Mesenchymal stem cell (in vitro differentiated cells and primary cell): ENCODE measurements at regions not wholly inside any gene's neighbourhood (a gene's known extent, or its start where the extent isn't known, plus 50 kb on each side); places are given as distances from the start of the nearest gene placed in this dataset.

Source experiments
- DNase-seq: peaks from one replicate; pipeline ENCODE4 v3.0.0-alpha.2; 2013
- H2AFZ ChIP-seq: one replicate; pipeline ENCODE4 v1.6.1; 2013; ENCODE audit warnings: low read depth, mild to moderate bottlenecking, control low read depth, inconsistent platforms, low read length, moderate library complexity
- H2AK5ac ChIP-seq: 2 replicates; pipeline ENCODE4 v1.6.1; 2013; ENCODE audit warnings: low read length, moderate library complexity, mild to moderate bottlenecking, inconsistent platforms; ENCODE audit not compliant: severe bottlenecking
- H2BK120ac ChIP-seq: one replicate; pipeline ENCODE4 v1.6.1; 2013; ENCODE audit warnings: low read depth, mild to moderate bottlenecking, inconsistent platforms, low read length, moderate library complexity
- H2BK12ac ChIP-seq, 2 experiments: one replicate each; pipeline ENCODE4 v1.6.1; 2013; ENCODE audit warnings: inconsistent platforms in 2 of 2, low read length in 2 of 2, mild to moderate bottlenecking in 2 of 2, moderate library complexity in 2 of 2, control low read depth in 1 of 2
- H2BK15ac ChIP-seq: one replicate; pipeline ENCODE4 v1.6.1; 2013; ENCODE audit warnings: mild to moderate bottlenecking, low read depth, inconsistent platforms; ENCODE audit not compliant: poor library complexity, severe bottlenecking
- H2BK5ac ChIP-seq: 2 replicates; pipeline ENCODE4 v1.6.1; 2013; ENCODE audit warnings: low read depth, mild to moderate bottlenecking, low read length, control low read depth, inconsistent platforms; ENCODE audit not compliant: poor library complexity, severe bottlenecking
- H3K14ac ChIP-seq, 2 experiments: one replicate each; pipeline ENCODE4 v1.6.1; 2013; ENCODE audit warnings: inconsistent platforms in 2 of 2, low read length in 2 of 2, control low read depth in 1 of 2, mild to moderate bottlenecking in 1 of 2, moderate library complexity in 1 of 2
- H3K18ac ChIP-seq, 2 experiments: one replicate each; pipeline ENCODE4 v1.6.1; 2013; ENCODE audit warnings: inconsistent platforms in 2 of 2, low read length in 2 of 2, control low read depth in 1 of 2, low read depth in 1 of 2, mild to moderate bottlenecking in 1 of 2
- H3K23ac ChIP-seq, 2 experiments: one replicate each; pipeline ENCODE4 v1.6.1; 2013; ENCODE audit warnings: inconsistent platforms in 2 of 2, low read length in 2 of 2, mild to moderate bottlenecking in 2 of 2, moderate library complexity in 2 of 2, control low read depth in 1 of 2
- H3K27ac ChIP-seq: 2 replicates; pipeline ENCODE4 v1.5.1; 2013; ENCODE audit warnings: mild to moderate bottlenecking, moderate library complexity, low read length, control low read depth, inconsistent platforms; ENCODE audit not compliant: poor library complexity, severe bottlenecking
- H3K27me3 ChIP-seq, 2 experiments: 2 replicates each; pipeline versions ENCODE4 v1.6.1 to v1.7.0; 2013; ENCODE audit warnings: low read length in 2 of 2, mild to moderate bottlenecking in 2 of 2, moderate library complexity in 2 of 2, control low read depth in 1 of 2, inconsistent platforms in 1 of 2; ENCODE audit not compliant: control insufficient read depth in 1 of 2, insufficient read depth in 1 of 2
- H3K36me3 ChIP-seq, 2 experiments: 2 replicates each; pipeline versions ENCODE4 v1.6.1 to v1.7.0; 2013; ENCODE audit warnings: low read length in 2 of 2, control low read depth in 1 of 2, inconsistent platforms in 1 of 2, low read depth in 1 of 2, mild to moderate bottlenecking in 1 of 2; ENCODE audit not compliant: insufficient read depth in 2 of 2, control insufficient read depth in 1 of 2
- H3K4ac ChIP-seq, 2 experiments: one replicate each; pipeline ENCODE4 v1.6.1; 2013; ENCODE audit warnings: inconsistent platforms in 2 of 2, low read length in 2 of 2, mild to moderate bottlenecking in 2 of 2, moderate library complexity in 2 of 2, control low read depth in 1 of 2, low read depth in 1 of 2
- H3K4me1 ChIP-seq: 2 replicates; pipeline ENCODE4 v1.6.1; 2013; ENCODE audit warnings: low read depth, low read length, control low read depth; ENCODE audit not compliant: control insufficient read depth, insufficient read depth
- H3K4me2 ChIP-seq: 2 replicates; pipeline ENCODE4 v1.6.1; 2013; ENCODE audit warnings: low read length, mild to moderate bottlenecking, inconsistent platforms; ENCODE audit not compliant: poor library complexity, severe bottlenecking
- H3K4me3 ChIP-seq, 2 experiments: 2 replicates each; pipeline versions ENCODE4 v1.5.1 to v1.7.0; 2013; ENCODE audit warnings: low read length in 2 of 2, mild to moderate bottlenecking in 2 of 2, control low read depth in 1 of 2, low read depth in 1 of 2; ENCODE audit not compliant: insufficient read depth in 1 of 2
- H3K79me1 ChIP-seq: replicated peaks from 2 replicates; pipeline ENCODE4 v1.6.1; 2013; ENCODE audit warnings: mild to moderate bottlenecking, control low read depth, low read length, inconsistent platforms; ENCODE audit not compliant: poor library complexity, severe bottlenecking
- H3K9ac ChIP-seq: 2 replicates; pipeline ENCODE4 v1.7.0; 2013; ENCODE audit warnings: mild to moderate bottlenecking, low read length, moderate library complexity
- H3K9me3 ChIP-seq: 2 replicates; pipeline ENCODE4 v1.7.0; 2013; ENCODE audit warnings: mild to moderate bottlenecking, low read length; ENCODE audit not compliant: control insufficient read depth
- H4K8ac ChIP-seq: one replicate; pipeline ENCODE4 v1.6.1; 2013; ENCODE audit warnings: inconsistent platforms, mild to moderate bottlenecking, low read length, moderate library complexity
- H4K91ac ChIP-seq: one replicate; pipeline ENCODE4 v1.6.1; 2013; ENCODE audit warnings: mild to moderate bottlenecking, low read length, inconsistent platforms
- WGBS: methylation state at CpG from one replicate; pipeline ENCODE4 v1.1.7; 2013; ENCODE audit warnings: mixed read lengths; 5-methylcytosine and 5-hydroxymethylcytosine counted together

DNA sequence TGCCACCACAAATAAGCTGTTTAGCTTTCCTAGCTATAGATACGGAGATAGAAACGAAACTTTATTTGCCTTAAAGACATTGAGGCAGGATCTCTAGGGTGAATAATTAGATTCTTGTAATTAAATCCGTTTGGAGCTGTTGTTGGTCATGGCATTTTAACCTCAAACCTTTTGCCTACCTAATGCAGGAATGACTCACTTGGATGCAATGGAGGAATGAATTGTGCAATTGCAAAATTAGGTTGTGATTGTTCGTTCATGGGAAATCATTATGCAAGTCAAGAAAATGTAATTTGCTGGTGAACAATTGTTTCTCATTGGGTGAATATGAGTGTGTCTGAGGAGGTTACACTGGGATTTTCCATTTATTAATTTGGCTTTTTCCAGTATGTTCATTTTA lies 703.5 kb downstream of the GATA3 start:
- Histone ChIP-seq H3K9ac (no peak overlapping the region), H2AFZ (no peak overlapping the region), H3K4me3 (no peak overlapping the region), H4K8ac (no peak overlapping the region), H2BK12ac (no peak overlapping the region), H3K27ac (no peak overlapping the region), H3K14ac (no peak overlapping the region), H4K91ac (no peak overlapping the region), H3K18ac (no peak overlapping the region), H2BK15ac (no peak overlapping the region), H2AK5ac (no peak overlapping the region), H3K27me3 (no peaks in the 10 kb centered on the region), H2BK120ac (no peak overlapping the region), H3K4ac (no peak overlapping the region), H3K4me1 (no peaks in the 10 kb centered on the region), H3K9me3 (no peaks in the 10 kb centered on the region), H3K36me3 (no peaks in the 10 kb centered on the region), H3K79me1 (no peaks in the 10 kb centered on the region), H3K23ac (no peak overlapping the region), H3K4me2 (no peak overlapping the region), H2BK5ac (no peak overlapping the region)
- no peak for DNase-seq
- WGBS: 43% methylated on average over 4 of the region's 4 CpGs

DNA sequence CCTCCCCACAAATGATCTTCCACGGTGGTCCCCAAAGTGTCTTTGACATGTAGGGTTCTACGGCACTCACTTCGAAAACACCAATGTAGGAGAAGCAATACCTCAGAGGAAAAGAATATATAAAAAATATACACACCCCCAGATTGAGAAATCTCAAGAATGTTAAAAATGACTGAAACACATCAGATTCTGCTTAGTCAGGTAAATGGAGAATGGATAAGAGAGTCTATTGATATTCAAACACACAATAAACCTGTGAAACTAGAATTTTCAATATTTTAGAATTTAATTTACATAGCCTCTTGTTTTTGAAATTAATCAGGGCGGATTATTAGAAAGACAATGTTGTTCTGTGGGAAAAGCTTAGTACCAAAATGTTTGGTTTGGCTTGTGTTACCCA lies 712.4 kb downstream of the GATA3 start:
- Histone ChIP-seq H2BK15ac (no peak overlapping the region), H4K91ac (no peak overlapping the region), H2AK5ac (no peak overlapping the region), H3K23ac (no peak overlapping the region), H3K9me3 (no peaks in the 10 kb centered on the region), H3K4me2 (no peak overlapping the region), H3K4ac (no peak overlapping the region), H2BK120ac (no peak overlapping the region), H3K18ac (no peak overlapping the region), H2BK12ac (no peak overlapping the region), H3K27ac (no peak overlapping the region), H4K8ac (no peak overlapping the region), H3K9ac (no peak overlapping the region), H3K36me3 (no peaks in the 10 kb centered on the region), H2BK5ac (no peak overlapping the region), H3K79me1 (no peaks in the 10 kb centered on the region), H2AFZ (no peak overlapping the region), H3K4me1 (no peaks in the 10 kb centered on the region), H3K27me3 (no peaks in the 10 kb centered on the region), H3K14ac (no peak overlapping the region), H3K4me3 (no peak overlapping the region)
- WGBS: 50% methylated on average over 1 of the region's 4 CpGs
- no peak for DNase-seq

DNA sequence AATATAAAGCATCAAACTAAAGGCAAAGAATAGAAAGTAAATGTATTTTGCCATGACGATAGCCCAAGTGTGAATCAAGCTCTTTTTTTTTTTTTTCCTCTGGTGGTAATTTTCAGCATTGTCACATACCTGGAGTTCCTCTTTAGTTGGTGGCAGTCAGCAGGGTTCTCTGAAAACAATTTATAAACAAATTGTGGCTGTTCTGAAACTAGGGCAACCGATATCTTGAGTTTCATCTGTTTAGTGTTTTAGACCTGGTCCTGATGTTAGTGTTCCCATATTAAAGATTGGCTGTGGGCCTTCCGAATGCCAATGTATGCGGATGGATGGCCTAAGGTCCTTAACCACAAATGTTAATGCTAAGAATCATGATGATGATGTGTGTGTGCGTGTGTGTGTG lies 713.1 kb downstream of the GATA3 start:
- no peaks in the 10 kb centered on the region for H3K9me3 ChIP-seq
- no peak overlapping the region for H2AFZ ChIP-seq
- H3K14ac ChIP-seq: no peak overlapping the region
- no peaks in the 10 kb centered on the region for H3K79me1 ChIP-seq
- H4K91ac ChIP-seq: no peak overlapping the region
- H2BK12ac ChIP-seq: no peak overlapping the region
- no peak overlapping the region for H3K27ac ChIP-seq
- DNase-seq: no peak
- no peak overlapping the region for H3K4me3 ChIP-seq
- WGBS: 79% methylated on average over 5 of the region's 5 CpGs
- H3K36me3 ChIP-seq: no peaks in the 10 kb centered on the region
- no peak overlapping the region for H3K4me2 ChIP-seq
- no peak overlapping the region for H2BK5ac ChIP-seq
- H3K23ac ChIP-seq: no peak overlapping the region
- H3K4ac ChIP-seq: no peak overlapping the region
- H2BK15ac ChIP-seq: no peak overlapping the region
- H3K9ac ChIP-seq: no peak overlapping the region
- no peak overlapping the region for H4K8ac ChIP-seq
- no peak overlapping the region for H2BK120ac ChIP-seq
- H3K4me1 ChIP-seq: no peaks in the 10 kb centered on the region
- H2AK5ac ChIP-seq: no peak overlapping the region
- no peak overlapping the region for H3K18ac ChIP-seq
- no peaks in the 10 kb centered on the region for H3K27me3 ChIP-seq

DNA sequence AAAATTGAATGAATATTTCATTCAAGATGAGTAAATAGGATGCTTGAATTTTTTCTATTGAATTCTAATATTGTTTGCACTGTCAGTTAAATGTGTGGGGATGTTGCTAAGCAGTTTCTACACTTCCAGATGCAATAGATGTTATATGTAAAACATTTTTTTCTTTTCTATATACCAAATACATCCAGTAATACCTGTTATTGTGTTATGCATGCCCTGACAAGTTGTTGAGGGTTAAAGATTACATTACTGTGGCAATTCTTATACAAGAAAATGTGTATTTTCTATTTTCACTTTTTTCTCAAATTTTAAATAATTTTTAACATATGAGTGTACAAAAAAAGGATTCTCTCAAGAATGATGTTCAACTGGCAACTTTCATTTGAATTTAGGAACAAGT lies 713.9 kb downstream of the GATA3 start:
- Histone ChIP-seq H3K14ac (no peak overlapping the region), H3K9me3 (no peaks in the 10 kb centered on the region), H2BK15ac (no peak overlapping the region)

More for the DNA sequence above, 713.9 kb downstream of the GATA3 start:
- Histone ChIP-seq H3K36me3 (no peaks in the 10 kb centered on the region), H3K4me1 (no peaks in the 10 kb centered on the region), H3K9ac (no peak overlapping the region), H2AK5ac (no peak overlapping the region), H4K8ac (no peak overlapping the region), H3K23ac (no peak overlapping the region), H2BK120ac (no peak overlapping the region), H3K27me3 (no peaks in the 10 kb centered on the region), H2AFZ (no peak overlapping the region), H4K91ac (no peak overlapping the region), H3K18ac (no peak overlapping the region), H3K4me2 (no peak overlapping the region), H3K4me3 (no peak overlapping the region), H3K4ac (no peak overlapping the region), H3K27ac (no peak overlapping the region), H2BK5ac (no peak overlapping the region), H2BK12ac (no peak overlapping the region), H3K79me1 (no peaks in the 10 kb centered on the region)
- DNase-seq: no peak
